22Rv1 (cell line): ENCODE measurements at regions not wholly inside any gene's neighbourhood (a gene's known extent, or its start where the extent isn't known, plus 50 kb on each side); places are given as distances from the start of the nearest gene placed in this dataset.

Experiments used
- ZFX ChIP-seq: fragments of 450-650 bp; IDR thresholded peaks from 2 replicates; pipeline ENCODE4 v1.6.1; 2017; ENCODE audit warnings: antibody characterized with exemption, borderline replicate concordance
- TF ChIP-seq, protein P1 (sequence below): fragments of 450-650 bp; IDR thresholded peaks from 2 replicates; pipeline ENCODE4 v1.5.1; 2017; ENCODE audit warnings: mild to moderate bottlenecking

- TF ChIP-seq, protein P1, sequence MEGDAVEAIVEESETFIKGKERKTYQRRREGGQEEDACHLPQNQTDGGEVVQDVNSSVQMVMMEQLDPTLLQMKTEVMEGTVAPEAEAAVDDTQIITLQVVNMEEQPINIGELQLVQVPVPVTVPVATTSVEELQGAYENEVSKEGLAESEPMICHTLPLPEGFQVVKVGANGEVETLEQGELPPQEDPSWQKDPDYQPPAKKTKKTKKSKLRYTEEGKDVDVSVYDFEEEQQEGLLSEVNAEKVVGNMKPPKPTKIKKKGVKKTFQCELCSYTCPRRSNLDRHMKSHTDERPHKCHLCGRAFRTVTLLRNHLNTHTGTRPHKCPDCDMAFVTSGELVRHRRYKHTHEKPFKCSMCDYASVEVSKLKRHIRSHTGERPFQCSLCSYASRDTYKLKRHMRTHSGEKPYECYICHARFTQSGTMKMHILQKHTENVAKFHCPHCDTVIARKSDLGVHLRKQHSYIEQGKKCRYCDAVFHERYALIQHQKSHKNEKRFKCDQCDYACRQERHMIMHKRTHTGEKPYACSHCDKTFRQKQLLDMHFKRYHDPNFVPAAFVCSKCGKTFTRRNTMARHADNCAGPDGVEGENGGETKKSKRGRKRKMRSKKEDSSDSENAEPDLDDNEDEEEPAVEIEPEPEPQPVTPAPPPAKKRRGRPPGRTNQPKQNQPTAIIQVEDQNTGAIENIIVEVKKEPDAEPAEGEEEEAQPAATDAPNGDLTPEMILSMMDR = no peak
- TF ChIP-seq ZFX = no peak
These were observed 67.1 kb upstream of the ZNF469 start for GRCh38 chr16:88315543-88316105.
